LNCaP clone FGC (cell line): ENCODE measurements at regions not wholly inside any gene's neighbourhood (a gene's known extent, or its start where the extent isn't known, plus 50 kb on each side); places are given as distances from the start of the nearest gene placed in this dataset.

ENCODE experiments used
- DNase-seq: peaks from one replicate; pipeline ENCODE4 v3.0.0-alpha.2; 2011; ENCODE audit warnings: low read depth
- H3K4me3 ChIP-seq: 2 replicates; pipeline ENCODE4 v1.5.1; 2011; ENCODE audit warnings: mild to moderate bottlenecking, low read depth, low read length, control low read depth
- CTCF ChIP-seq: IDR thresholded peaks from 2 replicates; pipeline ENCODE4 v1.5.1; 2012; ENCODE audit warnings: mild to moderate bottlenecking; ENCODE audit not compliant: control insufficient read depth, insufficient read depth; ENCODE audit errors: extremely low read depth

DNA sequence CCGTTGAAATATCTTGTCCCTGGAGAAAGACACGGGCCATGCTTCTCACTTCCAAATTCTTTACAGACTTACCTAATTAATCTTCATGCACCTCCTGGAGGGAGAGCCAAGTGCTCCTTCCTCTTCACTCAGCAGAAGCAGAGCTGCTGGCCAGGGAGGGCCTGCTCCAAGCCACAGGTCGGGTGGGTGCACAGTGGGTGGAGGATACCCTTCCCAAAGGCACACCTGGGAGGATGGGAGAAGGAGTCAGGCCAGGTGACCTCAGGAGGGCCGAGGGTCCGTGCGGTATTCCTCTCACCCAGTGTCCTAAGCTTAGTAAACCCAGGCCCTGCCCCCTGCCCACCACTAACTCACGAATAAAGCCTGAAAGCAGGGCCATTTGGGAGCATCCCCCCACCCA is 171.3 kb upstream of the RPL38 start:
- no peak for DNase-seq
- H3K4me3 ChIP-seq: no peak overlapping the region
- TF ChIP-seq CTCF: no peak

GRCh38 chr17:74037320-74037719 is 166.2 kb upstream of the RPL38 start:
- no peak for TF ChIP-seq CTCF
- peak; percentile 31 for DNase-seq
- no peak overlapping the region for H3K4me3 ChIP-seq

- no peak for DNase-seq
- no peak overlapping the region for H3K4me3 ChIP-seq
- no peak for TF ChIP-seq CTCF
Observed at GRCh38 chr17:74040291-74040690, 163.2 kb upstream of the RPL38 start.

- H3K4me3 ChIP-seq: no peak overlapping the region
- TF ChIP-seq CTCF: no peak
- DNase-seq: no peak
Observed at GRCh38 chr17:74040729-74041128, 162.7 kb upstream of the RPL38 start.

DNA sequence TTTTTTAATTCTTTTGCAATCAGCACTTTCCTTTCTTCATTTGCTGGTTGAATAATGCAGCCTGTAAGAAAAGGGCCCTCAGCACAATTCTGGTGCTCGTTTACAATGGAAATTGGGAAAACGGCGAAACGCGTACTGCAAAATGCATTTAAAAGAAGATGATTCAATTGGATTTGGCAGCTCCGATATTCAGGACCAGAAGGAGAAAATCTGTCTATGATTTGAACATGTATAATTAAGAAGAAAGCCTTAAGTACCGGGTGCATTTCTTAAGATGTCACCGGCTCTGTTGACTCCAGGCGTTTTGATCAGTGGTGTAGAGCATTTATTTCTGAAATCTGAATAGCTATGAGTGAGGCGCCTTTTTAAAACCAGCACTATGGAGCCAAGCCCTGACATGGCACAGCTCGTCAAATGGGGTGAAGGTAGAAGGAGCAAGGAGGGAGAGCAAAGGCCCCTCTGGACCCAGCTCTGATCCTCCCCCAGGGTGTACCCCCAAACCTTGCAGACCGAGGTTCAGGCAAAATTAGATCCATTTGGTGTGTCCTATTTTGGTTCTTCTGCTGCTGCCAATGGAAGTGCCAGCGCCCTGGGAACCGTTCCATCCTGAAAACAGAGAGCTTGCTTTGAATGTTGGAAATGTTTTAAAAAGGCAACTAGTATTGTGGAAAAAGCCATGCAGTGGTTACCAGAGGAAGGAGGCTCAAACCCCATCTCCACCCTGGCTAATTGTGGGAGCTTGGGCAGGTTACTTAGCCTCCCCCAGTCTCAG is 161.4 kb upstream of the RPL38 start:
- no peak overlapping the region for H3K4me3 ChIP-seq
- no peak for DNase-seq
- no peak for TF ChIP-seq CTCF

GRCh38 chr17:74042744-74043486 is 160.6 kb upstream of the RPL38 start:
- DNase-seq: peak; percentile 19
- no peak for TF ChIP-seq CTCF

More at GRCh38 chr17:74042744-74043486, 160.6 kb upstream of the RPL38 start:
- no peak overlapping the region for H3K4me3 ChIP-seq
